Hepatocyte (in vitro differentiated cells): ENCODE measurements at regions not wholly inside any gene's neighbourhood (a gene's known extent, or its start where the extent isn't known, plus 50 kb on each side); places are given as distances from the start of the nearest gene placed in this dataset.
A peak's percentile ranks its signal among the peaks of the same experiment; 100 is the strongest.

ENCODE experiments used
- DNase-seq: peaks from one replicate; pipeline ENCODE4 v3.0.0-alpha.2; 2016; ENCODE audit warnings: low spot score
- H2AFZ ChIP-seq: fragments of 200-600 bp; sonication (generic); 2 replicates; pipeline ENCODE4 v1.6.0; 2016; ENCODE audit warnings: antibody characterized with exemption, mild to moderate bottlenecking
- H3K27ac ChIP-seq: fragments of 200-600 bp; sonication (generic); 2 replicates; pipeline ENCODE4 v1.5.1; 2016; ENCODE audit warnings: mild to moderate bottlenecking
- H3K27me3 ChIP-seq: fragments of 200-600 bp; sonication (generic); 2 replicates; pipeline ENCODE4 v1.6.1; 2016
- H3K36me3 ChIP-seq: fragments of 200-600 bp; sonication (generic); replicated peaks from 2 replicates; pipeline ENCODE4 v1.5.1; 2016; ENCODE audit warnings: low read depth; ENCODE audit not compliant: insufficient read depth
- H3K4me1 ChIP-seq: fragments of 200-600 bp; sonication (generic); 2 replicates; pipeline ENCODE4 v1.5.1; 2016; ENCODE audit warnings: mild to moderate bottlenecking, moderate library complexity; ENCODE audit not compliant: insufficient read depth
- H3K4me2 ChIP-seq: fragments of 200-600 bp; sonication (generic); 2 replicates; pipeline ENCODE4 v1.6.0; 2016
- H3K4me3 ChIP-seq: fragments of 200-600 bp; sonication (generic); 2 replicates; pipeline ENCODE4 v1.5.1; 2016; ENCODE audit warnings: mild to moderate bottlenecking
- H3K79me2 ChIP-seq: fragments of 200-600 bp; sonication (generic); 2 replicates; pipeline ENCODE4 v1.6.0; 2017; ENCODE audit warnings: mild to moderate bottlenecking
- H3K9me2 ChIP-seq: fragments of 200-600 bp; sonication (generic); replicated peaks from 2 replicates; pipeline ENCODE4 v1.6.0; 2017; ENCODE audit warnings: mild to moderate bottlenecking; ENCODE audit not compliant: insufficient read depth
- H3K9me3 ChIP-seq: fragments of 200-600 bp; sonication (generic); 2 replicates; pipeline ENCODE4 v1.5.1; 2016; ENCODE audit warnings: low read depth, mild to moderate bottlenecking
- H4K20me1 ChIP-seq: fragments of 200-600 bp; sonication (generic); 2 replicates; pipeline ENCODE4 v1.6.0; 2016; ENCODE audit warnings: mild to moderate bottlenecking; ENCODE audit not compliant: insufficient read depth, poor library complexity, severe bottlenecking
- CTCF ChIP-seq: fragments of 200-600 bp; sonication (generic); IDR thresholded peaks from 2 replicates; pipeline ENCODE4 v1.5.1; 2016; ENCODE audit warnings: antibody characterized with exemption, mild to moderate bottlenecking; ENCODE audit not compliant: poor library complexity
- EZH2 ChIP-seq: fragments of 200-600 bp; sonication (generic); IDR thresholded peaks from 2 replicates; pipeline ENCODE4 v1.6.1; 2016; ENCODE audit warnings: antibody characterized with exemption, mild to moderate bottlenecking, borderline replicate concordance
- EZH2phosphoT487 ChIP-seq: fragments of 200-600 bp; sonication (generic); IDR thresholded peaks from one replicate; pipeline ENCODE4 v1.6.1; 2018; ENCODE audit warnings: antibody characterized with exemption, mild to moderate bottlenecking, low read depth, moderate library complexity; ENCODE audit not compliant: unreplicated experiment, severe bottlenecking
- WGBS: methylation state at CpG from one replicate; pipeline ENCODE4 v1.1.6; 2016; ENCODE audit warnings: low lambda C conversion rate; ENCODE audit errors: missing lambda C conversion rate; 5-methylcytosine and 5-hydroxymethylcytosine counted together

GRCh38 chr6:138028893-138029292 lies 78.3 kb downstream of the PERP start:
- 93% methylated on average over 6 of the region's 6 CpGs for WGBS
- Histone ChIP-seq H3K4me3 (no peak overlapping the region), H3K9me3 (no peaks in the 10 kb centered on the region), H3K36me3 (no peaks in the 10 kb centered on the region), H3K79me2 (no peaks in the 10 kb centered on the region), H2AFZ (no peak overlapping the region), H3K4me2 (no peak overlapping the region), H4K20me1 (no peaks in the 10 kb centered on the region), H3K27me3 (no peaks in the 10 kb centered on the region), H3K9me2 (no peaks in the 10 kb centered on the region), H3K4me1 (no peaks in the 10 kb centered on the region), H3K27ac (no peak overlapping the region)
- no peak for DNase-seq
- TF ChIP-seq EZH2phosphoT487: no peak
- TF ChIP-seq CTCF: no peak
- TF ChIP-seq EZH2: no peak

- H3K27ac ChIP-seq: no peak overlapping the region
- no peak overlapping the region for H2AFZ ChIP-seq
- TF ChIP-seq EZH2phosphoT487 (no peak), CTCF (no peak), EZH2 (no peak)
These were observed 76.3 kb downstream of the PERP start for GRCh38 chr6:138030872-138031271.

GRCh38 chr6:138031417-138031816 lies 75.8 kb downstream of the PERP start:
- TF ChIP-seq CTCF (no peak), EZH2phosphoT487 (no peak), EZH2 (no peak)
- Histone ChIP-seq H3K9me2 (no peaks in the 10 kb centered on the region), H4K20me1 (no peaks in the 10 kb centered on the region), H3K4me1 (no peaks in the 10 kb centered on the region), H3K27ac (peak overlapping the region; percentile 23), H3K4me3 (no peak overlapping the region), H3K27me3 (no peaks in the 10 kb centered on the region), H3K9me3 (no peaks in the 10 kb centered on the region), H3K4me2 (no peak overlapping the region), H2AFZ (no peak overlapping the region), H3K36me3 (no peaks in the 10 kb centered on the region), H3K79me2 (no peaks in the 10 kb centered on the region)
- 76% methylated on average over 4 of the region's 4 CpGs for WGBS
- DNase-seq: no peak

More at GRCh38 chr6:138030872-138031271, 76.3 kb downstream of the PERP start:
- Histone ChIP-seq H3K79me2 (no peaks in the 10 kb centered on the region), H3K9me2 (no peaks in the 10 kb centered on the region), H3K4me1 (no peaks in the 10 kb centered on the region), H3K4me2 (no peak overlapping the region), H3K4me3 (no peak overlapping the region), H3K9me3 (no peaks in the 10 kb centered on the region), H4K20me1 (no peaks in the 10 kb centered on the region), H3K27me3 (no peaks in the 10 kb centered on the region), H3K36me3 (no peaks in the 10 kb centered on the region)
- no peak for DNase-seq
- 70% methylated on average over 1 of the region's 1 CpG for WGBS

- no peaks in the 10 kb centered on the region for H3K4me1 ChIP-seq
- H4K20me1 ChIP-seq: no peaks in the 10 kb centered on the region
- H3K27ac ChIP-seq: peak overlapping the region; percentile 23
- no peaks in the 10 kb centered on the region for H3K27me3 ChIP-seq
- 70% methylated on average over 3 of the region's 3 CpGs for WGBS
- no peaks in the 10 kb centered on the region for H3K79me2 ChIP-seq
- H3K4me2 ChIP-seq: no peak overlapping the region
- TF ChIP-seq EZH2 (no peak), CTCF (no peak), EZH2phosphoT487 (no peak)
- DNase-seq: no peak
- H2AFZ ChIP-seq: no peak overlapping the region
- no peaks in the 10 kb centered on the region for H3K36me3 ChIP-seq
- no peaks in the 10 kb centered on the region for H3K9me2 ChIP-seq
- no peak overlapping the region for H3K4me3 ChIP-seq
- no peaks in the 10 kb centered on the region for H3K9me3 ChIP-seq
These were observed 75.4 kb downstream of the PERP start for GRCh38 chr6:138031850-138032249.
